C4-2B (cell line): ENCODE measurements at regions not wholly inside any gene's neighbourhood (a gene's known extent, or its start where the extent isn't known, plus 50 kb on each side); places are given as distances from the start of the nearest gene placed in this dataset.

Experiments used
- H3K27ac ChIP-seq: fragments of 450-650 bp; 2 replicates; pipeline ENCODE4 v1.5.1; 2017
- ZFX ChIP-seq: fragments of 450-650 bp; IDR thresholded peaks from 2 replicates; pipeline ENCODE4 v1.6.1; 2017
- TF ChIP-seq, protein P1 (sequence below): fragments of 450-650 bp; conservative IDR thresholded peaks from 2 replicates; pipeline ENCODE4 v1.5.1; 2017; ENCODE audit warnings: mild to moderate bottlenecking

- H3K27ac ChIP-seq: no peak overlapping the region
- TF ChIP-seq, protein P1, sequence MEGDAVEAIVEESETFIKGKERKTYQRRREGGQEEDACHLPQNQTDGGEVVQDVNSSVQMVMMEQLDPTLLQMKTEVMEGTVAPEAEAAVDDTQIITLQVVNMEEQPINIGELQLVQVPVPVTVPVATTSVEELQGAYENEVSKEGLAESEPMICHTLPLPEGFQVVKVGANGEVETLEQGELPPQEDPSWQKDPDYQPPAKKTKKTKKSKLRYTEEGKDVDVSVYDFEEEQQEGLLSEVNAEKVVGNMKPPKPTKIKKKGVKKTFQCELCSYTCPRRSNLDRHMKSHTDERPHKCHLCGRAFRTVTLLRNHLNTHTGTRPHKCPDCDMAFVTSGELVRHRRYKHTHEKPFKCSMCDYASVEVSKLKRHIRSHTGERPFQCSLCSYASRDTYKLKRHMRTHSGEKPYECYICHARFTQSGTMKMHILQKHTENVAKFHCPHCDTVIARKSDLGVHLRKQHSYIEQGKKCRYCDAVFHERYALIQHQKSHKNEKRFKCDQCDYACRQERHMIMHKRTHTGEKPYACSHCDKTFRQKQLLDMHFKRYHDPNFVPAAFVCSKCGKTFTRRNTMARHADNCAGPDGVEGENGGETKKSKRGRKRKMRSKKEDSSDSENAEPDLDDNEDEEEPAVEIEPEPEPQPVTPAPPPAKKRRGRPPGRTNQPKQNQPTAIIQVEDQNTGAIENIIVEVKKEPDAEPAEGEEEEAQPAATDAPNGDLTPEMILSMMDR: no peak
- TF ChIP-seq ZFX: no peak
These were observed 256.9 kb upstream of the RGS6 start for GRCh38 chr14:71675126-71675899.

DNA sequence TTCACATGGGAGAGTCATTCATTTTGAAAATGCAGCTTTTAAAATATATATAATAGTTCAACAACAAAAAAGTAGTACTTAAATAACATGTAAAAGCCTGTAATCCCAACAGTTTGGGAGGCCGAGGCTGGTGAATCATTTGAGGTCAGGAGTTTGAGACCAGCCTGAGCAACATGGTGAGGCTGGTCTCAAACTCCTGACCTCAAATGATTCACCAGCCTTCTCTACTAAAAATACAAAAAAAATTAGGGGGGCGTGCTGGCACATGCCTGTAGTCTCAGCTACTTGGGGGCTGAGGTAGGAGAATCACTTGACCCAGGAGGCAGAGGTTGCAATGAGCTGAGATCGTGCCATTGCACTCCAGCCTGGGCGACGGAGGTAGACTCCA, 256.3 kb upstream of the RGS6 start:
- no peak for TF ChIP-seq ZFX
- TF ChIP-seq, protein P1: no peak
- no peak overlapping the region for H3K27ac ChIP-seq

- no peak overlapping the region for H3K27ac ChIP-seq
- TF ChIP-seq ZFX: no peak
- TF ChIP-seq, protein P1: no peak
These were observed 251.4 kb upstream of the RGS6 start for GRCh38 chr14:71680736-71681387.

- no peak overlapping the region for H3K27ac ChIP-seq
- TF ChIP-seq, protein P1: no peak
- TF ChIP-seq ZFX: no peak
These were observed 249.9 kb upstream of the RGS6 start for GRCh38 chr14:71682337-71682736.

DNA sequence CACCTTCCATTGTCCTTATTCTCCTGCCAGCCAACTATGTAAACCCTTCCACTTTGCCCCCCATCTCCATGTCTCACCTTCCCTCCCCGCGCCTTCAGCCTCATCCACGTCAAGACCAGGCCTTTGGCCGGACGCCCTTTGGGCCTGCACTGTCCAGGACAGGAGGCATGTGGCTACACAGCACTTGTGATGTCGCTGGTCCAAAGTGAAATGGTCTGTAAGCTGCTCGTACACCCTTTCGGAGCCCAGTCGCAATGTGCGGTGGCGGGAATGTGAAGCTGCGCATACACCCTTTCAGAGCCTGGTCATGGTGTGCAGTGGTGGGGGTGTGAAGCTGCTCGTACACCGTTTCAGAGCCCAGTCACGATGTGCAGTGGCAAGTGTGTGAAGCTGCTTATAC, 247.9 kb upstream of the RGS6 start:
- no peak overlapping the region for H3K27ac ChIP-seq
- TF ChIP-seq ZFX: no peak
- TF ChIP-seq, protein P1: no peak

GRCh38 chr14:71686677-71687076, 245.6 kb upstream of the RGS6 start:
- TF ChIP-seq ZFX: no peak
- TF ChIP-seq, protein P1: no peak
- H3K27ac ChIP-seq: no peak overlapping the region

DNA sequence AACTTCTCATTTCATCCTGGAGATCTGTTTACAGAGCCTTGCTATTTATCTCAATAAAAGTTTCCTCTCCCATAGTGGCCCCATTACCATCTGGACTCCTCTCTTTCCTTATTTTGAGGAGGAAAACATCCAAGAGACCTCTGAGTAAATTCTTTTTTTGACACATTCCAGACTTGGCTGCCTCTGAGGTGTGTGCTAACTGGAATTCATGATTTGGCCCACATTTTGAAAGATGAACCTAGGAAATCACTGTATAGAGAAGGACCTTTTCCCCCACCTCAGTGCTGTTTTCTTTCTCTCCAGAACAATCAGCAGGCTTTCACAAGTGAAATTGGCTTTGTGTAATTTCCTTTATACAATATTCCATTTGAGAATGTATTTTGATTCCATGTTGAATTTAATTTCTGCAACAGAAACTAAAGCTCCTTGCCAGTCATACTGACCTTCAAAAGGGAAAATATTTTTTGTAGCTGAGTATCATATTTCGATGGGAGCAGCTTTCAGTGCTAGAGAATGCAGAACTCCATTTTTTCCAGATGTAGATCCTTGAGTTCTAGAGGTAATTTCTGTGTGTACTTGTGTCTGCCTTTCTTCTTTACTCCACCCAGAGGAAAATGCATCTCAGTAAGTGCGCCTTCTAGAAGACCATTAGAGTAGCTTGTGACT, 244.9 kb upstream of the RGS6 start:
- TF ChIP-seq, protein P1: no peak
- no peak for TF ChIP-seq ZFX
- no peak overlapping the region for H3K27ac ChIP-seq
